H1 (cell line): ENCODE measurements at regions not wholly inside any gene's neighbourhood (a gene's known extent, or its start where the extent isn't known, plus 50 kb on each side); places are given as distances from the start of the nearest gene placed in this dataset.

Experiments
- CTCF ChIA-PET: fragments of 300-600 bp; sonication (Branson Sonifier 250); formaldehyde crosslinking; loops from one replicate; lab custom pipeline; 2021; ENCODE audit not compliant: partially characterized antibody; lab: Charles Lee
- POLR2A ChIA-PET: fragments of 300-600 bp; sonication (Branson Sonifier 250); formaldehyde crosslinking; loops from one replicate; lab custom pipeline; 2021; ENCODE audit warnings: inconsistent platforms; ENCODE audit not compliant: partially characterized antibody; lab: Charles Lee
- DNase-seq, 2 experiments: peaks; one replicate each; pipeline versions ENCODE4 v3.0.0 to v3.0.0-alpha.2; 2010 to 2022; ENCODE audit warnings: low spot score in 2 of 2, low read depth in 1 of 2, mixed read lengths in 1 of 2
- FAIRE-seq: peaks from 2 replicates; lab custom pipeline; 2011; peaks lifted over from hg19 to GRCh38; lab: Jason Lieb, UNC
- H2AFZ ChIP-seq: 2 replicates; pipeline ENCODE4 v1.8.1; 2012; ENCODE audit warnings: low read length, inconsistent platforms
- H2AK5ac ChIP-seq: 2 replicates; pipeline ENCODE4 v1.6.1; 2013; ENCODE audit warnings: low read depth, low read length
- H2BK120ac ChIP-seq: replicated peaks from 2 replicates; pipeline ENCODE3; 2013; ENCODE audit warnings: low read depth, low read length, inconsistent platforms
- H2BK12ac ChIP-seq: 2 replicates; pipeline ENCODE4 v1.6.1; 2013; ENCODE audit warnings: low read depth, low read length
- H2BK15ac ChIP-seq: 2 replicates; pipeline ENCODE4 v1.6.1; 2013; ENCODE audit warnings: low read length
- H2BK20ac ChIP-seq: 2 replicates; pipeline ENCODE4 v1.6.1; 2013; ENCODE audit warnings: low read length
- H2BK5ac ChIP-seq: 2 replicates; pipeline ENCODE4 v1.6.1; 2013; ENCODE audit warnings: low read depth, low read length
- H3K14ac ChIP-seq: 2 replicates; pipeline ENCODE4 v1.6.1; 2013; ENCODE audit warnings: inconsistent platforms; ENCODE audit not compliant: insufficient read length
- H3K18ac ChIP-seq: 2 replicates; pipeline ENCODE4 v1.6.1; 2013; ENCODE audit warnings: low read length; ENCODE audit errors: extremely low read depth
- H3K23ac ChIP-seq: 2 replicates; pipeline ENCODE4 v1.6.1; 2013; ENCODE audit warnings: inconsistent platforms; ENCODE audit not compliant: insufficient read length
- H3K23me2 ChIP-seq: 2 replicates; pipeline ENCODE4 v1.6.1; 2013; ENCODE audit warnings: low read depth, low read length
- H3K27ac ChIP-seq: 2 replicates; pipeline ENCODE4 v1.6.1; 2011; ENCODE audit warnings: low read depth, low read length, inconsistent platforms
- H3K27me3 ChIP-seq, 4 experiments: replicated peaks in 1 of 4; 1 replicate in 1 of 4; 2 replicates in 3 of 4; pipeline versions ENCODE4 v1.6.1 to v1.8.1; 2011 to 2013; ENCODE audit warnings: low read length in 3 of 4, mild to moderate bottlenecking in 3 of 4, inconsistent platforms in 2 of 4, mixed read lengths in 2 of 4, moderate library complexity in 1 of 4; ENCODE audit not compliant: control insufficient read depth in 3 of 4, insufficient read depth in 3 of 4; ENCODE audit errors: extremely low read depth in 1 of 4
- H3K36me3 ChIP-seq, 4 experiments: 2 replicates each; pipeline versions ENCODE4 v1.6.1 to v1.8.1; 2011 to 2013; ENCODE audit warnings: mild to moderate bottlenecking in 4 of 4, low read length in 3 of 4, moderate library complexity in 2 of 4, control low read depth in 1 of 4, inconsistent platforms in 1 of 4; ENCODE audit not compliant: insufficient read depth in 4 of 4, control insufficient read depth in 2 of 4
- H3K4ac ChIP-seq: replicated peaks from 2 replicates; pipeline ENCODE3; 2013; ENCODE audit warnings: low read length, low read depth, mixed read lengths, inconsistent platforms; ENCODE audit not compliant: insufficient read length
- H3K4me1 ChIP-seq, 4 experiments: replicated peaks in 1 of 4; 1 replicate in 1 of 4; 2 replicates in 3 of 4; pipeline versions ENCODE4 v1.6.1 to v1.8.1; 2011 to 2013; ENCODE audit warnings: low read length in 3 of 4, inconsistent platforms in 2 of 4, mixed read lengths in 1 of 4; ENCODE audit not compliant: insufficient read depth in 4 of 4, control insufficient read depth in 3 of 4
- H3K4me2 ChIP-seq, 2 experiments: 2 replicates each; pipeline versions ENCODE4 v1.6.1 to v1.8.1; 2011 to 2013; ENCODE audit warnings: low read depth in 2 of 2, low read length in 2 of 2, control low read depth in 1 of 2, inconsistent platforms in 1 of 2, mild to moderate bottlenecking in 1 of 2; ENCODE audit not compliant: insufficient read depth in 1 of 2
- H3K4me3 ChIP-seq, 4 experiments: fragments of 200-600, 300-600 bp in 1 of 4; sonication (generic), shearing (Covaris generic), sonication (Bioruptor Twin) in 1 of 4; 2 replicates each; pipeline versions ENCODE4 v1.5.1 to v1.8.1; 2011 to 2016; ENCODE audit warnings: low read length in 4 of 4, low read depth in 3 of 4, control low read depth in 2 of 4, inconsistent platforms in 2 of 4, mild to moderate bottlenecking in 2 of 4, mixed read lengths in 1 of 4, moderate library complexity in 1 of 4; ENCODE audit not compliant: insufficient read depth in 2 of 4; ENCODE audit errors: extremely low read depth in 1 of 4
- H3K56ac ChIP-seq: replicated peaks from 2 replicates; pipeline ENCODE3; 2013; ENCODE audit warnings: low read depth, mild to moderate bottlenecking, mixed read lengths, low read length, inconsistent platforms; ENCODE audit not compliant: insufficient read length
- H3K79me1 ChIP-seq: 2 replicates; pipeline ENCODE4 v1.6.1; 2013; ENCODE audit warnings: low read depth, low read length, control low read depth
- H3K79me2 ChIP-seq, 2 experiments: 2 replicates each; pipeline versions ENCODE4 v1.6.1 to v1.8.1; 2012 to 2013; ENCODE audit warnings: low read length in 2 of 2, mild to moderate bottlenecking in 2 of 2, inconsistent platforms in 1 of 2; ENCODE audit not compliant: insufficient read depth in 2 of 2, control insufficient read depth in 1 of 2
- H3K9ac ChIP-seq, 4 experiments: replicated peaks in 1 of 4; 1 replicate in 1 of 4; 2 replicates in 3 of 4; pipeline versions ENCODE4 v1.6.1 to v1.8.1; 2011 to 2013; ENCODE audit warnings: low read depth in 3 of 4, low read length in 3 of 4, control low read depth in 2 of 4, mild to moderate bottlenecking in 2 of 4, moderate library complexity in 2 of 4, inconsistent platforms in 1 of 4; ENCODE audit errors: extremely low read depth in 1 of 4
- H3K9me3 ChIP-seq, 2 experiments: 2 replicates each; pipeline versions ENCODE4 v1.6.1 to v1.8.1; 2012 to 2013; ENCODE audit warnings: mild to moderate bottlenecking in 2 of 2, moderate library complexity in 2 of 2, control low read depth in 1 of 2, inconsistent platforms in 1 of 2, low read depth in 1 of 2, low read length in 1 of 2, mixed read lengths in 1 of 2; ENCODE audit not compliant: insufficient read depth in 2 of 2
- H4K20me1 ChIP-seq, 2 experiments: replicated peaks in 1 of 2; 2 replicates each; pipeline versions ENCODE3 to v1.8.1; 2011 to 2013; ENCODE audit warnings: inconsistent platforms in 2 of 2, low read length in 2 of 2, mild to moderate bottlenecking in 1 of 2; ENCODE audit not compliant: insufficient read depth in 2 of 2, control insufficient read depth in 1 of 2
- H4K5ac ChIP-seq: 2 replicates; pipeline ENCODE4 v1.6.1; 2013; ENCODE audit warnings: low read length, low read depth, mixed read lengths, inconsistent platforms; ENCODE audit not compliant: insufficient read length
- H4K8ac ChIP-seq: 2 replicates; pipeline ENCODE4 v1.8.0; 2013; ENCODE audit warnings: mild to moderate bottlenecking, moderate library complexity, low read length, inconsistent platforms; ENCODE audit not compliant: insufficient read depth; ENCODE audit errors: extremely low read depth
- H4K91ac ChIP-seq: replicated peaks from 2 replicates; pipeline ENCODE3; 2013; ENCODE audit warnings: low read length, mixed read lengths, inconsistent platforms; ENCODE audit not compliant: insufficient read length
- CBX5 ChIP-seq: fragments of 300-800, 300-1000 bp; sonication (generic); IDR thresholded peaks from 2 replicates; pipeline ENCODE4 v1.7.1; 2016; ENCODE audit warnings: antibody characterized with exemption, low read length, low read depth
- CHD2 ChIP-seq: IDR thresholded peaks from 2 replicates; pipeline ENCODE4 v1.6.1; 2012; ENCODE audit warnings: low read length, improper control_type of control experiment
- RAD21 ChIP-seq, 2 experiments: IDR thresholded peaks in 1 of 2; conservative IDR thresholded peaks in 1 of 2; 2 replicates each; pipeline ENCODE4 v1.6.1; 2011; ENCODE audit warnings: low read depth in 2 of 2, low read length in 2 of 2, improper control_type of control experiment in 1 of 2, inconsistent platforms in 1 of 2, mild to moderate bottlenecking in 1 of 2, moderate library complexity in 1 of 2
- WGBS, 2 experiments: shearing (Covaris generic) in 1 of 2; methylation state at CpG; one replicate each; pipeline versions ENCODE4 v1.1.6 to v1.1.7; 2013 to 2015; ENCODE audit warnings: low lambda C conversion rate in 2 of 2, mixed read lengths in 2 of 2, inconsistent platforms in 1 of 2, low coverage in 1 of 2, missing lambda C conversion rate in 1 of 2; ENCODE audit not compliant: insufficient replicate concordance in 2 of 2, insufficient coverage in 1 of 2, insufficient read length in 1 of 2; ENCODE audit errors: extremely low coverage in 1 of 2, missing lambda C conversion rate in 1 of 2; 5-methylcytosine and 5-hydroxymethylcytosine counted together

DNA sequence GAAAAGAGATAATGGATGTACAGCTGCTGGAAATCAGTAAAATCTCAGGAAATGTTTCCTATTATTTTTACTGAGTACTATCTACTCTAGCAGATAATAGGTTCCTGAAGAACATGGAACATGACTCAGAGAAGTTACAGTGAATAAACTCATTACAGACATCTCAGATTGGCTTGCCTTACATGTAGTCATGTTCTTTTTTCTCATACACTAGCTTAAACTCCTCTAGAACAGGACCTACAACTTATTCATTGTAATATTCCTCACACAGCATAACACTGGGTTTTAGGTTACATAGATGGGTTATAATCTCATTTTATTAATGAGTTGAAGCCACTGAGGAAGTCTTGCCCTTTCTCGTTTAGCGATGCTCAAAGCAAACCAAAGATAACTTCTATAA lies 86.9 kb upstream of the BMP2K start:
- Histone ChIP-seq H3K9me3 (no peaks in the 10 kb centered on the region), H3K36me3 (no peaks in the 10 kb centered on the region), H3K27me3 (no peaks in the 10 kb centered on the region), H3K4me1 (no peaks in the 10 kb centered on the region), H2AFZ (no peak overlapping the region), H3K56ac (no peak overlapping the region), H4K8ac (no peak overlapping the region), H2BK15ac (no peak overlapping the region), H2BK5ac (no peak overlapping the region), H3K14ac (no peak overlapping the region), H4K91ac (no peak overlapping the region), H3K4me2 (no peak overlapping the region), H2BK120ac (no peak overlapping the region), H2AK5ac (no peak overlapping the region), H3K4me3 (no peak overlapping the region), H3K18ac (no peak overlapping the region), H4K5ac (no peak overlapping the region), H4K20me1 (no peaks in the 10 kb centered on the region), H3K23ac (no peak overlapping the region), H3K9ac (no peak overlapping the region), H3K27ac (no peak overlapping the region), H3K23me2 (no peaks in the 10 kb centered on the region), H3K4ac (no peak overlapping the region), H3K79me1 (no peaks in the 10 kb centered on the region), H2BK20ac (no peak overlapping the region), H3K79me2 (no peaks in the 10 kb centered on the region), H2BK12ac (no peak overlapping the region)
- no peak for TF ChIP-seq CBX5
- TF ChIP-seq RAD21 (IDR thresholded peaks at IDR 0.05 in 1 of 2, conservative IDR thresholded peaks at IDR 0.05 in 1 of 2; ENCODE audit: low read depth in 2 of 2, low read length in 2 of 2) = no peak
- no peak for TF ChIP-seq CHD2
- no peak for FAIRE-seq
- WGBS, 2 experiments = 93% methylated on average over 2 of the region's 2 CpGs; no CpG with 5 or more reads in 1 of the 2 experiments
- POLR2A ChIA-PET = no interaction called here
- CTCF ChIA-PET = interaction anchor here (0.8 to 1.1 kb wide), 2 partner anchors 17 to 18 kb away, joined by 3 to 4 read pairs; no protein-coding TSS in a partner anchor
- no peak for DNase-seq
